ENCODE measurements at regions not wholly inside any gene's neighbourhood (a gene's known extent, or its start where the extent isn't known, plus 50 kb on each side); places are given as distances from the start of the nearest gene placed in this dataset.
"Not testable (repeated sequence)": the region's sequence is repeated elsewhere in the genome, so short reads cannot be mapped to it uniquely, and the experiment has no call there.

DNA sequence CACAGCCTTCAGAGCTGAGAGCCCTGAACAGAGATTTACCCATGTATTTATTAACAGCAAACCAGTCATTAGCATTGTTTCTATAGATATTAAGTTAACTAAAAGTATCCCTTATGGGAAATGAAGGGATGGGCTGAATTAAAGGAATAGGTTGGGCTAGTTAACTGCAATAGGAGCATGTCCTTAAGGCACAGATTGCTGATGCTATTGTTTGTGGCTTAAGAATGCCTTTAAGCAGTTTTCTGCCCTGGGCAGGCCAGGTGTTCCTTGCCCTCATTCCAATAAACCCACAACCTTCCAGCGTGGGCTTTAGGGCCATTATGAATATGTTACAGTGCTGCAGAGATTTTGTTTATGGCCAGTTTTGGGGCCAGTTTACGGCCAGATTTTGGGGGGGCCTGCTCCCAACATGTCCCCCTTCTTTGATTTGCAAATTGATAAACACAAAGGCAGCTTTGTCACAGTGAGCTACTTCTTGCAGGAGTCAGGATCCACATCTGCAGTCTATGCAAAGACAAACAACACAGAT, 61.2 kb upstream of the FMNL2 start:
- TF ChIP-seq, protein P1, sequence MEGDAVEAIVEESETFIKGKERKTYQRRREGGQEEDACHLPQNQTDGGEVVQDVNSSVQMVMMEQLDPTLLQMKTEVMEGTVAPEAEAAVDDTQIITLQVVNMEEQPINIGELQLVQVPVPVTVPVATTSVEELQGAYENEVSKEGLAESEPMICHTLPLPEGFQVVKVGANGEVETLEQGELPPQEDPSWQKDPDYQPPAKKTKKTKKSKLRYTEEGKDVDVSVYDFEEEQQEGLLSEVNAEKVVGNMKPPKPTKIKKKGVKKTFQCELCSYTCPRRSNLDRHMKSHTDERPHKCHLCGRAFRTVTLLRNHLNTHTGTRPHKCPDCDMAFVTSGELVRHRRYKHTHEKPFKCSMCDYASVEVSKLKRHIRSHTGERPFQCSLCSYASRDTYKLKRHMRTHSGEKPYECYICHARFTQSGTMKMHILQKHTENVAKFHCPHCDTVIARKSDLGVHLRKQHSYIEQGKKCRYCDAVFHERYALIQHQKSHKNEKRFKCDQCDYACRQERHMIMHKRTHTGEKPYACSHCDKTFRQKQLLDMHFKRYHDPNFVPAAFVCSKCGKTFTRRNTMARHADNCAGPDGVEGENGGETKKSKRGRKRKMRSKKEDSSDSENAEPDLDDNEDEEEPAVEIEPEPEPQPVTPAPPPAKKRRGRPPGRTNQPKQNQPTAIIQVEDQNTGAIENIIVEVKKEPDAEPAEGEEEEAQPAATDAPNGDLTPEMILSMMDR (IDR thresholded peaks at IDR 0.05; ENCODE audit: low read depth, low read length) = not testable (repeated sequence)
- TF ChIP-seq, protein P2, sequence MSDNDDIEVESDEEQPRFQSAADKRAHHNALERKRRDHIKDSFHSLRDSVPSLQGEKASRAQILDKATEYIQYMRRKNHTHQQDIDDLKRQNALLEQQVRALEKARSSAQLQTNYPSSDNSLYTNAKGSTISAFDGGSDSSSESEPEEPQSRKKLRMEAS (IDR thresholded peaks at IDR 0.05; ENCODE audit: low read depth, low read length) = not testable (repeated sequence)
- not testable (repeated sequence) for TF ChIP-seq MYC (IDR thresholded peaks at IDR 0.05; ENCODE audit: low read depth, low read length)

All from NB4 (cell line).